Activated CD4-positive, alpha-beta T cell treated with anti-CD3 and anti-CD28 coated beads for 36 hours (primary cell): ENCODE measurements at regions not wholly inside any gene's neighbourhood (a gene's known extent, or its start where the extent isn't known, plus 50 kb on each side); places are given as distances from the start of the nearest gene placed in this dataset.

ENCODE experiments used
- ATAC-seq: fragments of 200-7000 bp; cut with Tn5 transposase; one replicate; pipeline ENCODE4 v1.10.0; 2021; ENCODE audit warnings: mild to moderate bottlenecking, moderate library complexity
- CTCF ChIA-PET: fragments of 350-600 bp; sonication (Branson Sonifier 250); formaldehyde crosslinking; loops from one replicate; lab custom pipeline; 2021; ENCODE audit warnings: antibody characterized with exemption; lab: Charles Lee
- POLR2A ChIA-PET: fragments of 350-600 bp; sonication (Branson Sonifier 250); formaldehyde crosslinking; loops from one replicate; lab custom pipeline; 2021; ENCODE audit warnings: antibody characterized with exemption, inconsistent platforms; lab: Charles Lee
- DNase-seq: peaks from one replicate; pipeline ENCODE4 v3.0.0-alpha.2; 2020
- H3K27ac Mint-ChIP-seq: one replicate; pipeline ENCODE4 v1.8.0; 2021; ENCODE audit warnings: mixed read lengths
- H3K27me3 Mint-ChIP-seq: one replicate; pipeline ENCODE4 v1.8.0; 2021; ENCODE audit warnings: mixed read lengths
- H3K36me3 Mint-ChIP-seq: one replicate; pipeline ENCODE4 v1.8.0; 2021; ENCODE audit warnings: low read depth, mixed read lengths
- H3K4me1 Mint-ChIP-seq: one replicate; pipeline ENCODE4 v1.8.0; 2021; ENCODE audit warnings: mixed read lengths
- H3K4me3 Mint-ChIP-seq: one replicate; pipeline ENCODE4 v1.8.0; 2021; ENCODE audit warnings: mild to moderate bottlenecking, moderate library complexity, mixed read lengths
- H3K9me3 Mint-ChIP-seq: one replicate; pipeline ENCODE4 v1.8.0; 2021; ENCODE audit warnings: low read depth, mixed read lengths
- intact Hi-C, 2 experiments: fragments of 100-400 bp; cut with DNase I in 1 of 2; cut with micrococcal nuclease in 1 of 2; formaldehyde crosslinking; loops; one replicate each; pipeline versions ENCODE4 v1.14.2 to v1.15.1; 2022 to 2024; cut with DNase I, micrococcal nuclease

- ATAC-seq (no peak), DNase-seq (no peak)
- intact Hi-C loops: no loop called here
- Mint-ChIP-seq H3K36me3 (no peaks in the 10 kb centered on the region), H3K27me3 (no peaks in the 10 kb centered on the region), H3K9me3 (peaks cover 3% of the 10 kb centered on the region), H3K4me3 (no peak overlapping the region), H3K4me1 (no peaks in the 10 kb centered on the region), H3K27ac (no peak overlapping the region)
- CTCF ChIA-PET: no interaction called here
- POLR2A ChIA-PET: no interaction called here
Measured at GRCh38 chr16:75928295-75928694, 202.0 kb upstream of the CPHXL start.

GRCh38 chr16:75929046-75929445 lies 202.8 kb upstream of the CPHXL start:
- Mint-ChIP-seq H3K36me3 (no peaks in the 10 kb centered on the region), H3K9me3 (peaks cover 3% of the 10 kb centered on the region), H3K27ac (no peak overlapping the region), H3K4me1 (no peaks in the 10 kb centered on the region), H3K27me3 (no peaks in the 10 kb centered on the region), H3K4me3 (no peak overlapping the region)
- DNase-seq (no peak), ATAC-seq (no peak)
- ChIA-PET CTCF (no interaction called here), POLR2A (no interaction called here)
- intact Hi-C loops: no loop called here

- no peak overlapping the region for H3K4me3 Mint-ChIP-seq
- H3K27ac Mint-ChIP-seq: no peak overlapping the region
- ChIA-PET CTCF (no interaction called here), POLR2A (no interaction called here)
- intact Hi-C loops: no loop called here
- no peak for DNase-seq
- no peak for ATAC-seq
- no peaks in the 10 kb centered on the region for H3K27me3 Mint-ChIP-seq
- H3K36me3 Mint-ChIP-seq: no peaks in the 10 kb centered on the region
- H3K4me1 Mint-ChIP-seq: no peaks in the 10 kb centered on the region
- peaks cover 3% of the 10 kb centered on the region for H3K9me3 Mint-ChIP-seq
Measured at GRCh38 chr16:75931043-75931442, 204.8 kb upstream of the CPHXL start.

GRCh38 chr16:75931970-75932369 lies 205.7 kb upstream of the CPHXL start:
- intact Hi-C loops: no loop called here
- POLR2A ChIA-PET: no interaction called here
- CTCF ChIA-PET: no interaction called here
- no peak for ATAC-seq
- Mint-ChIP-seq H3K4me1 (no peaks in the 10 kb centered on the region), H3K4me3 (no peak overlapping the region), H3K36me3 (no peaks in the 10 kb centered on the region), H3K9me3 (peaks cover 3% of the 10 kb centered on the region), H3K27me3 (no peaks in the 10 kb centered on the region), H3K27ac (no peak overlapping the region)
- no peak for DNase-seq

- Mint-ChIP-seq H3K27ac (no peak overlapping the region), H3K36me3 (no peaks in the 10 kb centered on the region), H3K4me3 (no peak overlapping the region), H3K4me1 (no peaks in the 10 kb centered on the region), H3K27me3 (peaks cover 4% of the 10 kb centered on the region), H3K9me3 (no peaks in the 10 kb centered on the region)
- intact Hi-C loops: no loop called here
- ATAC-seq (no peak), DNase-seq (no peak)
- ChIA-PET POLR2A (no interaction called here), CTCF (no interaction called here)
Measured at GRCh38 chr16:75938818-75939217, 212.5 kb upstream of the CPHXL start.

GRCh38 chr16:75942351-75942750 lies 216.1 kb upstream of the CPHXL start:
- CTCF ChIA-PET: no interaction called here
- H3K27ac Mint-ChIP-seq: no peak overlapping the region

GRCh38 chr16:75942936-75943335 lies 216.6 kb upstream of the CPHXL start:
- Mint-ChIP-seq H3K36me3 (no peaks in the 10 kb centered on the region), H3K27me3 (peaks cover 4% of the 10 kb centered on the region), H3K27ac (no peak overlapping the region), H3K4me1 (no peaks in the 10 kb centered on the region), H3K4me3 (no peak overlapping the region), H3K9me3 (no peaks in the 10 kb centered on the region)
- intact Hi-C loops: no loop called here
- POLR2A ChIA-PET: no interaction called here
- no peak for DNase-seq
- CTCF ChIA-PET: no interaction called here
- no peak for ATAC-seq

More at GRCh38 chr16:75942351-75942750, 216.1 kb upstream of the CPHXL start:
- Mint-ChIP-seq H3K36me3 (no peaks in the 10 kb centered on the region), H3K4me3 (no peak overlapping the region), H3K4me1 (no peaks in the 10 kb centered on the region), H3K27me3 (peaks cover 4% of the 10 kb centered on the region), H3K9me3 (no peaks in the 10 kb centered on the region)
- intact Hi-C loops: no loop called here
- POLR2A ChIA-PET: no interaction called here
- ATAC-seq (no peak), DNase-seq (no peak)

- DNase-seq: no peak
- ChIA-PET POLR2A (no interaction called here), CTCF (no interaction called here)
- no peak overlapping the region for H3K4me3 Mint-ChIP-seq
- H3K9me3 Mint-ChIP-seq: no peaks in the 10 kb centered on the region
- H3K27ac Mint-ChIP-seq: no peak overlapping the region
- no peak for ATAC-seq
- intact Hi-C loops: no loop called here
- H3K36me3 Mint-ChIP-seq: no peaks in the 10 kb centered on the region
- H3K4me1 Mint-ChIP-seq: no peaks in the 10 kb centered on the region
- H3K27me3 Mint-ChIP-seq: peaks cover 4% of the 10 kb centered on the region
Measured at GRCh38 chr16:75943705-75944514, 217.6 kb upstream of the CPHXL start.

- ChIA-PET CTCF (no interaction called here), POLR2A (no interaction called here)
- DNase-seq (no peak), ATAC-seq (no peak)
- intact Hi-C loops: no loop called here
- no peak overlapping the region for H3K27ac Mint-ChIP-seq
- peaks cover 4% of the 10 kb centered on the region for H3K27me3 Mint-ChIP-seq
- H3K9me3 Mint-ChIP-seq: no peaks in the 10 kb centered on the region
- no peak overlapping the region for H3K4me3 Mint-ChIP-seq
- no peaks in the 10 kb centered on the region for H3K4me1 Mint-ChIP-seq
- no peaks in the 10 kb centered on the region for H3K36me3 Mint-ChIP-seq
Measured at GRCh38 chr16:75945916-75946457, 219.7 kb upstream of the CPHXL start.

- CTCF ChIA-PET: no interaction called here
- DNase-seq (no peak), ATAC-seq (no peak)
- H3K27me3 Mint-ChIP-seq: peaks cover 2% of the 10 kb centered on the region
- H3K4me3 Mint-ChIP-seq: no peak overlapping the region
- intact Hi-C loops: no loop called here
- H3K36me3 Mint-ChIP-seq: no peaks in the 10 kb centered on the region
- POLR2A ChIA-PET: no interaction called here
- no peaks in the 10 kb centered on the region for H3K4me1 Mint-ChIP-seq
- H3K27ac Mint-ChIP-seq: no peak overlapping the region
- no peaks in the 10 kb centered on the region for H3K9me3 Mint-ChIP-seq
Measured at GRCh38 chr16:75947626-75948239, 221.4 kb upstream of the CPHXL start.

GRCh38 chr16:75948441-75948840 lies 222.2 kb upstream of the CPHXL start:
- Mint-ChIP-seq H3K27ac (no peak overlapping the region), H3K4me1 (no peaks in the 10 kb centered on the region), H3K4me3 (no peak overlapping the region), H3K36me3 (no peaks in the 10 kb centered on the region), H3K9me3 (no peaks in the 10 kb centered on the region), H3K27me3 (no peaks in the 10 kb centered on the region)
- DNase-seq (no peak), ATAC-seq (no peak)
- CTCF ChIA-PET: no interaction called here
- intact Hi-C loops: no loop called here
- POLR2A ChIA-PET: no interaction called here

GRCh38 chr16:75948886-75949285 lies 222.6 kb upstream of the CPHXL start:
- no peak for DNase-seq
- H3K36me3 Mint-ChIP-seq: no peaks in the 10 kb centered on the region
- no peak overlapping the region for H3K4me3 Mint-ChIP-seq
- intact Hi-C loops: no loop called here
- ChIA-PET CTCF (no interaction called here), POLR2A (no interaction called here)
- H3K9me3 Mint-ChIP-seq: no peaks in the 10 kb centered on the region
- no peak for ATAC-seq
- no peak overlapping the region for H3K27ac Mint-ChIP-seq
- no peaks in the 10 kb centered on the region for H3K4me1 Mint-ChIP-seq
- no peaks in the 10 kb centered on the region for H3K27me3 Mint-ChIP-seq
